Kidney glomerular epithelial cell (primary cell): ENCODE measurements at regions not wholly inside any gene's neighbourhood (a gene's known extent, or its start where the extent isn't known, plus 50 kb on each side); places are given as distances from the start of the nearest gene placed in this dataset.
"Not testable (repeated sequence)": the region's sequence is repeated elsewhere in the genome, so short reads cannot be mapped to it uniquely, and the experiment has no call there.

Source experiments
- DNase-seq: peaks from one replicate; lab custom pipeline; 2025; lab: John Stamatoyannopoulos, UW

DNA sequence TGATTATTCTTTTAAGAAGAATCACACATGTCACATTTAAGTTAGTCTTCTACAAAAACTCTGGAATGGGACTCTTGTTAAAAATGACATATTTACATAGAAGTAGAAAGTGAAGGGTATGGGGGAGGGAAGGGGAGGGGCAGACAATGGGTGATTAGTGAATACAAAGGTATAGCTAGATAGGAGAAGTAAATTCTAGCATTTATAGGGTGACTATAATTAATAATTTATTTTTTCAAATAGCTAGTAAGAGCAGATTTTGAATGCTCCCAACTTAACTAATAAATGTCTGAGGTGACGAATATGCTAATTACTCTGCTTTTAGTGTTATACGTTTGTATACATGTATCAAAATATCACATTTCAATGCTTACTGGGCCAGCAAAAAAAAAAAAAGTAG is 59.4 kb downstream of the BLTP3B start:
- no peak for DNase-seq

GRCh38 chr12:100078777-100079176 is 63.9 kb downstream of the BLTP3B start:
- not testable (repeated sequence) for DNase-seq

- no peak for DNase-seq
Measured at GRCh38 chr12:100077367-100077766, 65.3 kb downstream of the BLTP3B start.

- no peak for DNase-seq
Measured at GRCh38 chr12:100075598-100075997, 67.1 kb downstream of the BLTP3B start.

GRCh38 chr12:100069795-100070194 is 72.9 kb downstream of the BLTP3B start:
- no peak for DNase-seq

GRCh38 chr12:100068305-100068704 is 74.4 kb downstream of the BLTP3B start:
- no peak for DNase-seq

GRCh38 chr12:100061814-100062213 is 77.1 kb upstream of the ANKS1B start:
- no peak for DNase-seq

DNA sequence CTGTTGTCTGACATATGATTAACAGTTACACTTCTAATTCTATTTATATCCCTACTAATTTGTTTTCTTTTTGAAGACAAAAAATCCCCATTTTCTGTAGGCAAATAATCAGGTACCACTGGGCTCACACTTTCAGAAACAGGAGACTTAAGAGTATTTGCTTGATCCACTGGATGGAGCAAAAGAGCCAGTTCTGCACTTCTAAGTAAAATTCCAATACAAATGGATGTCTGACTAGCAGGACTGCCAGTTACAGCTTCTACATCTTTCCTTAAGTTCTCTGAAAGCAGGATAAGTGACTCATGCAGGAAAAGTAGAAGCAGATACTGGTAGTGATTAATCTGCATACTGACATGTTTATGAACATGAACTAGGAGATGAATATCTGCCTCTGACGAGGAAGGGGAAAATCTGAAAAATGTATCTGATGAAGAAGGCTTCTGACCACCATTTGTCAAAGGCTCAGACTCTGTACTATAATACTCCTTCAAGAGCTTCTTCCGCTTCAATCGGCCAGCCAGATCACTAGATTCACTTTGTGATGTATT is 73.8 kb upstream of the ANKS1B start:
- DNase-seq, result peak; percentile 50

GRCh38 chr12:100046202-100046601 is 61.5 kb upstream of the ANKS1B start:
- not testable (repeated sequence) for DNase-seq

DNA sequence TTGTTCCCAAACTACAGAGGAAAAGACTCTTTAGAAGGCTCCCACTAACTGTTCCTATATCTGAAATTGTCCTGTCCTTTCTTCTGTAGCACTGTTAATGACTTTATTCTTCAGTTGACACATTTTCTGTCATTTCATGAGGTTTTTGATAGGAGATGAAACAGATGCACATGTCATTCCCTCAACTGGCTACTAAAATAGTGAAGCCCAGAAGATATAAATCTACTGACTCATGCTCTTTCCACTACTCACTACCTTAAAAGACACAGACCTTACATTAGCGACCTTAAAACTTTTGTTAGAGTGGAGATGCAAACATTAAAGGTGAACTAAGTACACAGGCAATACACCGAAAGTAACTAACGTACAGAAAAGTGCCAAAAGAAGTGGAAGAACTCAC is 59.5 kb upstream of the ANKS1B start:
- no peak for DNase-seq

GRCh38 chr12:100043631-100044030 is 58.9 kb upstream of the ANKS1B start:
- no peak for DNase-seq
